SK-N-SH treated with all-trans-retinoic acid at 6 μM for 48 hours (cell line): ENCODE measurements at regions not wholly inside any gene's neighbourhood (a gene's known extent, or its start where the extent isn't known, plus 50 kb on each side); places are given as distances from the start of the nearest gene placed in this dataset.
"Not testable (repeated sequence)": the region's sequence is repeated elsewhere in the genome, so short reads cannot be mapped to it uniquely, and the experiment has no call there.

Experiments used
- ATAC-seq: fragments of 200-7000 bp; cut with Tn5 transposase; 3 replicates; pipeline ENCODE4 v1.9.1; 2020; ENCODE audit warnings: mild to moderate bottlenecking, moderate library complexity
- ARNTL ChIP-seq: fragments of 450-650 bp; formaldehyde crosslinking; IDR thresholded peaks from 2 replicates; pipeline ENCODE4 v1.5.0; 2020; ENCODE audit warnings: low read depth, mild to moderate bottlenecking, moderate library complexity, borderline replicate concordance
- BACH2 ChIP-seq: fragments of 250-450 bp; sonication (Bioruptor Pico); IDR thresholded peaks from 2 replicates; pipeline ENCODE4 v1.9.0; 2021; ENCODE audit warnings: mild to moderate bottlenecking, borderline replicate concordance
- CREB5 ChIP-seq: fragments of 250-450 bp; sonication (Bioruptor Pico); IDR thresholded peaks from 2 replicates; pipeline ENCODE4 v1.5.1; 2020; ENCODE audit warnings: low read depth, mild to moderate bottlenecking, moderate library complexity
- CSDC2 ChIP-seq: fragments of 250-450 bp; sonication (Bioruptor Pico); IDR thresholded peaks from 2 replicates; pipeline ENCODE4 v1.5.0; 2020; ENCODE audit warnings: mild to moderate bottlenecking, moderate library complexity
- CSRNP3 ChIP-seq: fragments of 250-450 bp; sonication (Bioruptor Pico); IDR thresholded peaks from 2 replicates; pipeline ENCODE4 v1.5.1; 2021; ENCODE audit warnings: mild to moderate bottlenecking, moderate library complexity
- ESRRG ChIP-seq: fragments of 250-450 bp; sonication (Bioruptor Pico); IDR thresholded peaks from 2 replicates; pipeline ENCODE4 v1.6.1; 2021; ENCODE audit warnings: mild to moderate bottlenecking
- GLIS3 ChIP-seq: fragments of 250-450 bp; sonication (Bioruptor Pico); IDR thresholded peaks from 2 replicates; pipeline ENCODE4 v1.5.0; 2020; ENCODE audit warnings: mild to moderate bottlenecking, moderate library complexity
- ISL1 ChIP-seq: fragments of 250-450 bp; sonication (Bioruptor Pico); IDR thresholded peaks from 2 replicates; pipeline ENCODE4 v2.1.2; 2022; ENCODE audit warnings: mild to moderate bottlenecking, moderate library complexity
- OSR1 ChIP-seq: fragments of 250-450 bp; sonication (Bioruptor Pico); IDR thresholded peaks from 2 replicates; pipeline ENCODE4 v1.8.0; 2022; ENCODE audit warnings: moderate library complexity, mild to moderate bottlenecking, inconsistent platforms
- PATZ1 ChIP-seq: fragments of 250-450 bp; sonication (Bioruptor Pico); IDR thresholded peaks from 2 replicates; pipeline ENCODE4 v1.8.0; 2020; ENCODE audit warnings: mild to moderate bottlenecking, moderate library complexity, borderline replicate concordance
- POU6F1 ChIP-seq: fragments of 250-450 bp; sonication (Bioruptor Pico); IDR thresholded peaks from 2 replicates; pipeline ENCODE4 v1.8.0; 2021; ENCODE audit warnings: low read depth, mild to moderate bottlenecking, moderate library complexity, borderline replicate concordance
- RARB ChIP-seq: fragments of 250-450 bp; sonication (Bioruptor Pico); IDR thresholded peaks from 2 replicates; pipeline ENCODE4 v1.8.0; 2021; ENCODE audit warnings: mild to moderate bottlenecking, moderate library complexity
- SNAI2 ChIP-seq: fragments of 250-450 bp; sonication (Bioruptor Pico); IDR thresholded peaks from 2 replicates; pipeline ENCODE4 v1.5.0; 2020; ENCODE audit warnings: mild to moderate bottlenecking, moderate library complexity
- TCF4 ChIP-seq: fragments of 250-450 bp; sonication (Bioruptor Pico); IDR thresholded peaks from 2 replicates; pipeline ENCODE4 v1.8.0; 2021; ENCODE audit warnings: mild to moderate bottlenecking, moderate library complexity, borderline replicate concordance
- TOX ChIP-seq: fragments of 250-450 bp; sonication (Bioruptor Pico); IDR thresholded peaks from 2 replicates; pipeline ENCODE4 v1.8.0; 2021; ENCODE audit warnings: mild to moderate bottlenecking, moderate library complexity, borderline replicate concordance
- ZC3H10 ChIP-seq: fragments of 250-450 bp; sonication (Bioruptor Pico); IDR thresholded peaks from 2 replicates; pipeline ENCODE4 v1.5.1; 2021; ENCODE audit warnings: mild to moderate bottlenecking, moderate library complexity
- ZFP3 ChIP-seq: fragments of 250-450 bp; sonication (Bioruptor Pico); IDR thresholded peaks from 2 replicates; pipeline ENCODE4 v1.5.0; 2020; ENCODE audit warnings: mild to moderate bottlenecking, moderate library complexity
- ZFP30 ChIP-seq: fragments of 450-650 bp; formaldehyde crosslinking; IDR thresholded peaks from 2 replicates; pipeline ENCODE4 v1.5.0; 2022; ENCODE audit warnings: mild to moderate bottlenecking, moderate library complexity
- ZNF565 ChIP-seq: fragments of 450-650 bp; formaldehyde crosslinking; conservative IDR thresholded peaks from 2 replicates; pipeline ENCODE4 v1.5.0; 2020; ENCODE audit warnings: low read depth, mild to moderate bottlenecking, moderate library complexity
- ZNF70 ChIP-seq: fragments of 450-650 bp; formaldehyde crosslinking; IDR thresholded peaks from 2 replicates; pipeline ENCODE4 v1.5.0; 2020; ENCODE audit warnings: mild to moderate bottlenecking, moderate library complexity
- ZNF8 ChIP-seq: fragments of 450-650 bp; formaldehyde crosslinking; IDR thresholded peaks from 2 replicates; pipeline ENCODE4 v1.5.0; 2020; ENCODE audit warnings: mild to moderate bottlenecking, moderate library complexity

- ATAC-seq, result no peak
- TF ChIP-seq ZFP3 (no peak), GLIS3 (CRISPR knock-in tag) (no peak), SNAI2 (no peak), ISL1 (CRISPR knock-in tag) (no peak), TCF4 (CRISPR knock-in tag) (no peak), PATZ1 (CRISPR knock-in tag) (no peak), ARNTL (CRISPR knock-in tag) (no peak), ESRRG (CRISPR knock-in tag) (no peak)
- TF ChIP-seq, all 23 proteins: peak for 0
Observed at GRCh38 chr4:159926871-159927270, 824.0 kb downstream of the RAPGEF2 start.

- no peak for TF ChIP-seq PATZ1 (CRISPR knock-in tag)
- TF ChIP-seq ESRRG (CRISPR knock-in tag), result no peak
- TF ChIP-seq ZC3H10 (CRISPR knock-in tag), result no peak
- TF ChIP-seq BACH2 (CRISPR knock-in tag), result no peak
Observed at GRCh38 chr4:159927781-159928180, 824.9 kb downstream of the RAPGEF2 start.

GRCh38 chr4:159934602-159935001, 831.7 kb downstream of the RAPGEF2 start:
- ATAC-seq, result not testable (repeated sequence)

More at GRCh38 chr4:159927781-159928180, 824.9 kb downstream of the RAPGEF2 start:
- ATAC-seq, result no peak

- no peak for ATAC-seq
- no peak for TF ChIP-seq ZC3H10 (CRISPR knock-in tag)
- no peak for TF ChIP-seq PATZ1 (CRISPR knock-in tag)
- TF ChIP-seq RARB (CRISPR knock-in tag), result no peak
- no peak for TF ChIP-seq TOX
- TF ChIP-seq ZNF70 (CRISPR knock-in tag), result no peak
- TF ChIP-seq POU6F1, result no peak
- TF ChIP-seq ZNF565 (CRISPR knock-in tag), result no peak
- TF ChIP-seq ARNTL (CRISPR knock-in tag), result no peak
- no peak for TF ChIP-seq BACH2 (CRISPR knock-in tag)
- TF ChIP-seq CSDC2, result no peak
- TF ChIP-seq GLIS3 (CRISPR knock-in tag), result no peak
- no peak for TF ChIP-seq CREB5 (CRISPR knock-in tag)
- no peak for TF ChIP-seq ZFP30 (CRISPR knock-in tag)
- TF ChIP-seq ISL1 (CRISPR knock-in tag), result no peak
- TF ChIP-seq TCF4 (CRISPR knock-in tag), result no peak
- TF ChIP-seq CSRNP3 (CRISPR knock-in tag), result no peak
- TF ChIP-seq ZFP3, result no peak
- TF ChIP-seq ESRRG (CRISPR knock-in tag), result no peak
- no peak for TF ChIP-seq ZNF8 (CRISPR knock-in tag)
- TF ChIP-seq OSR1 (CRISPR knock-in tag), result no peak
Observed at GRCh38 chr4:159937595-159937994, 834.7 kb downstream of the RAPGEF2 start.

- not testable (repeated sequence) for ATAC-seq
Observed at GRCh38 chr4:159939681-159940080, 836.8 kb downstream of the RAPGEF2 start.
